GM21737 (cell line): ENCODE measurements at regions not wholly inside any gene's neighbourhood (a gene's known extent, or its start where the extent isn't known, plus 50 kb on each side); places are given as distances from the start of the nearest gene placed in this dataset.
"Not testable (repeated sequence)": the region's sequence is repeated elsewhere in the genome, so short reads cannot be mapped to it uniquely, and the experiment has no call there.

Source experiments
- ATAC-seq: cut with Tn5 transposase; IDR thresholded peaks from one replicate; pipeline ENCODE4 v1.9.1; 2021; ENCODE audit warnings: mild to moderate bottlenecking, moderate library complexity; ENCODE audit not compliant: unreplicated experiment

- ATAC-seq: no peak
Measured at GRCh38 chr13:82467626-82468025, 1414.6 kb downstream of the SLITRK1 start.

- ATAC-seq: not testable (repeated sequence)
Measured at GRCh38 chr13:82459575-82459974, 1422.7 kb downstream of the SLITRK1 start.

- no peak for ATAC-seq
Measured at GRCh38 chr13:82458169-82458568, 1424.1 kb downstream of the SLITRK1 start.

GRCh38 chr13:82457548-82457947 lies 1424.7 kb downstream of the SLITRK1 start:
- ATAC-seq: not testable (repeated sequence)

GRCh38 chr13:82447416-82448077 lies 1434.7 kb downstream of the SLITRK1 start:
- no peak for ATAC-seq

- ATAC-seq: no peak
Measured at GRCh38 chr13:82439159-82439904, 1442.9 kb downstream of the SLITRK1 start.

GRCh38 chr13:82438320-82438719 lies 1444.0 kb downstream of the SLITRK1 start:
- ATAC-seq: no peak

GRCh38 chr13:82436099-82436585 lies 1446.1 kb downstream of the SLITRK1 start:
- ATAC-seq: no peak

- no peak for ATAC-seq
Measured at GRCh38 chr13:82432949-82433348, 1449.3 kb downstream of the SLITRK1 start.

- no peak for ATAC-seq
Measured at GRCh38 chr13:82412749-82413148, 1469.5 kb downstream of the SLITRK1 start.

GRCh38 chr13:82407321-82407720 lies 1475.0 kb downstream of the SLITRK1 start:
- no peak for ATAC-seq

GRCh38 chr13:82374719-82375118 lies 1507.6 kb downstream of the SLITRK1 start:
- ATAC-seq: no peak

GRCh38 chr13:82370316-82370715 lies 1512.0 kb downstream of the SLITRK1 start:
- ATAC-seq: no peak

GRCh38 chr13:82364525-82364924 lies 1517.7 kb downstream of the SLITRK1 start:
- no peak for ATAC-seq

- ATAC-seq: no peak
Measured at GRCh38 chr13:82358284-82358683, 1524.0 kb downstream of the SLITRK1 start.

- ATAC-seq: no peak
Measured at GRCh38 chr13:82356667-82357410, 1525.4 kb downstream of the SLITRK1 start.

GRCh38 chr13:82344867-82345266 lies 1537.4 kb downstream of the SLITRK1 start:
- no peak for ATAC-seq

- ATAC-seq: no peak
Measured at GRCh38 chr13:82341116-82341515, 1541.2 kb downstream of the SLITRK1 start.

GRCh38 chr13:82330499-82330898 lies 1551.8 kb downstream of the SLITRK1 start:
- ATAC-seq: no peak

GRCh38 chr13:82323101-82323500 lies 1559.2 kb downstream of the SLITRK1 start:
- no peak for ATAC-seq

GRCh38 chr13:82305588-82305987 lies 1576.7 kb downstream of the SLITRK1 start:
- no peak for ATAC-seq

- no peak for ATAC-seq
Measured at GRCh38 chr13:82298106-82298505, 1584.2 kb downstream of the SLITRK1 start.
